CD14-positive monocyte (primary cell): ENCODE measurements at regions not wholly inside any gene's neighbourhood (a gene's known extent, or its start where the extent isn't known, plus 50 kb on each side); places are given as distances from the start of the nearest gene placed in this dataset.

Experiments used
- DNase-seq, 3 donors: peaks; one replicate each; pipeline ENCODE4 v3.0.0-alpha.2; 2011 to 2022
- H2AFZ ChIP-seq: 2 replicates; pipeline ENCODE4 v1.6.0; 2012; ENCODE audit warnings: mild to moderate bottlenecking, low read depth, low read length, inconsistent platforms; ENCODE audit not compliant: insufficient read depth, poor library complexity, severe bottlenecking
- H3K27ac ChIP-seq, 2 donors: 1 replicate in 1 of 2; 2 replicates in 1 of 2; pipeline ENCODE4 v1.5.1; 2012 to 2013; ENCODE audit warnings: low read length in 2 of 2, control low read depth in 1 of 2, inconsistent platforms in 1 of 2, low read depth in 1 of 2, mild to moderate bottlenecking in 1 of 2
- H3K27me3 ChIP-seq, 2 donors: one replicate each; pipeline versions ENCODE4 v1.6.0 to v1.6.1; 2011 to 2013; ENCODE audit warnings: low read length in 2 of 2; ENCODE audit not compliant: control insufficient read depth in 2 of 2, insufficient read depth in 2 of 2
- H3K36me3 ChIP-seq, 2 donors: replicated peaks in 1 of 2; 1 replicate in 1 of 2; 2 replicates in 1 of 2; pipeline versions ENCODE4 v1.5.1 to v1.6.1; 2012 to 2013; ENCODE audit warnings: low read length in 2 of 2, control low read depth in 1 of 2, inconsistent platforms in 1 of 2, mild to moderate bottlenecking in 1 of 2; ENCODE audit not compliant: insufficient read depth in 2 of 2, control insufficient read depth in 1 of 2
- H3K4me1 ChIP-seq, 2 donors: 1 replicate in 1 of 2; 2 replicates in 1 of 2; pipeline versions ENCODE4 v1.5.1 to v1.6.1; 2012 to 2013; ENCODE audit warnings: low read length in 2 of 2, control low read depth in 1 of 2, inconsistent platforms in 1 of 2, mild to moderate bottlenecking in 1 of 2, moderate library complexity in 1 of 2; ENCODE audit not compliant: insufficient read depth in 2 of 2, control insufficient read depth in 1 of 2
- H3K4me2 ChIP-seq: replicated peaks from 2 replicates; pipeline ENCODE3; 2012; ENCODE audit warnings: low read length, moderate library complexity, mild to moderate bottlenecking; ENCODE audit not compliant: poor library complexity, severe bottlenecking; ENCODE audit errors: extremely low read depth
- H3K4me3 ChIP-seq, 3 experiments: fragments of 200-600 bp in 1 of 3; sonication (generic) in 1 of 3; replicated peaks in 1 of 3; 1 replicate in 2 of 3; 2 replicates in 1 of 3; pipeline ENCODE4 v1.5.1; 2011 to 2013; ENCODE audit warnings: low read length in 3 of 3, mild to moderate bottlenecking in 3 of 3, control low read depth in 2 of 3, low read depth in 2 of 3, inconsistent platforms in 1 of 3, moderate library complexity in 1 of 3
- H3K79me2 ChIP-seq: 2 replicates; pipeline ENCODE4 v1.6.0; 2012; ENCODE audit warnings: mild to moderate bottlenecking, control low read depth, inconsistent platforms, low read length, moderate library complexity; ENCODE audit not compliant: insufficient read depth
- H3K9ac ChIP-seq: 2 replicates; pipeline ENCODE4 v1.6.0; 2017; ENCODE audit warnings: low read length, mild to moderate bottlenecking; ENCODE audit not compliant: insufficient read depth, poor library complexity, severe bottlenecking
- H3K9me3 ChIP-seq, 2 donors: replicated peaks in 1 of 2; 1 replicate in 1 of 2; 2 replicates in 1 of 2; pipeline versions ENCODE4 v1.5.1 to v1.6.1; 2012 to 2013; ENCODE audit warnings: low read length in 2 of 2, control low read depth in 1 of 2; ENCODE audit not compliant: control insufficient read depth in 1 of 2, insufficient read depth in 1 of 2
- H4K20me1 ChIP-seq: 2 replicates; pipeline ENCODE4 v1.6.0; 2012; ENCODE audit warnings: mild to moderate bottlenecking, low read length, control low read depth, moderate library complexity; ENCODE audit not compliant: insufficient read depth
- H3K27ac Mint-ChIP-seq, 7 donors: one replicate each; pipeline ENCODE4 v1.8.0; 2020; ENCODE audit warnings: mild to moderate bottlenecking in 7 of 7, mixed read lengths in 7 of 7, moderate library complexity in 6 of 7, inconsistent platforms in 2 of 7
- H3K27me3 Mint-ChIP-seq, 3 donors: one replicate each; pipeline ENCODE4 v1.8.0; 2021 to 2022; ENCODE audit warnings: low read depth in 3 of 3, mild to moderate bottlenecking in 3 of 3, mixed read lengths in 3 of 3, moderate library complexity in 3 of 3, inconsistent platforms in 1 of 3
- H3K36me3 Mint-ChIP-seq, 2 donors: one replicate each; pipeline ENCODE4 v1.8.0; 2020; ENCODE audit warnings: mixed read lengths in 2 of 2, inconsistent platforms in 1 of 2, mild to moderate bottlenecking in 1 of 2
- H3K4me1 Mint-ChIP-seq: one replicate; pipeline ENCODE4 v1.8.0; 2020; ENCODE audit warnings: mild to moderate bottlenecking, mixed read lengths
- H3K4me3 Mint-ChIP-seq, 2 donors: one replicate each; pipeline ENCODE4 v1.8.0; 2020; ENCODE audit warnings: mild to moderate bottlenecking in 2 of 2, mixed read lengths in 2 of 2, moderate library complexity in 1 of 2
- H3K9me3 Mint-ChIP-seq, 7 donors: one replicate each; pipeline ENCODE4 v1.8.0; 2020 to 2022; ENCODE audit warnings: mixed read lengths in 7 of 7, mild to moderate bottlenecking in 6 of 7, moderate library complexity in 6 of 7, inconsistent platforms in 2 of 7
- WGBS: methylation state at CpG from one replicate; pipeline ENCODE4 v1.1.5; 2013; ENCODE audit warnings: missing lambda C conversion rate; ENCODE audit not compliant: insufficient coverage; 5-methylcytosine and 5-hydroxymethylcytosine counted together
- intact Hi-C, 2 donors: fragments of 100-400 bp; cut with micrococcal nuclease; formaldehyde crosslinking; loops; one replicate each; pipeline versions ENCODE4 v1.15.0 to v1.15.1; 2023
- TF ChIP-seq, protein P1 (sequence below): fragments of 200-600 bp; IDR thresholded peaks from one replicate; pipeline ENCODE4 v1.8.0; 2022; ENCODE audit warnings: antibody characterized with exemption, mild to moderate bottlenecking

DNA sequence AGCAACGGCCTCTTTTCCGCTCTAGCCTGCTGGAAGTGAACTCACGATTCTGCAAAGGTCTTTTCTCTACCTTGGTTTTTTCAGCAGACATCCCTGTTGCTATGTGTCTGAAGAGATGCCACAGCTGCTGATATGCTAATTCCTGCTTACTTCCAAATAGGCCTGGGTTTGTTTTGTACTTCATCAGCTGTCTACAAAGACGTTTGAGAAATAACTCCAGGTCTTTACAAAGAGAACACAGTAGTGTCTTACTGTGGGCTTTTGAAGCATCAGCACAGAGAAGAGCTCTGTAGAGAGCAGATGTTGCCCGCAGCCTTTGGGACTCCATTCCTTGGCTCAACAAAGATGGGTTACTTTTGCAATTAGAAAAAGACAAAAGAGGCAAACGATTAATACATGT, 1366.5 kb downstream of the AACS start:
- H3K4me1 Mint-ChIP-seq = no peaks in the 10 kb centered on the region
- Histone ChIP-seq H3K9ac (no peak overlapping the region), H3K4me3 (no peak overlapping the region), H3K4me1 (no peaks in the 10 kb centered on the region), H3K4me2 (no peak overlapping the region), H3K36me3 (no peaks in the 10 kb centered on the region), H3K27me3 (no peaks in the 10 kb centered on the region), H3K9me3 (no peaks in the 10 kb centered on the region), H3K27ac (no peak overlapping the region), H2AFZ (no peak overlapping the region), H4K20me1 (no peaks in the 10 kb centered on the region), H3K79me2 (no peaks in the 10 kb centered on the region)
- no peaks in the 10 kb centered on the region for H3K27me3 Mint-ChIP-seq
- no peak overlapping the region for H3K27ac Mint-ChIP-seq
- peaks cover 0 to 5% (median 3%) of the 10 kb centered on the region in 7 donors for H3K9me3 Mint-ChIP-seq
- H3K4me3 Mint-ChIP-seq = no peak overlapping the region
- DNase-seq = no peak
- no peaks in the 10 kb centered on the region for H3K36me3 Mint-ChIP-seq
- TF ChIP-seq, protein P1, sequence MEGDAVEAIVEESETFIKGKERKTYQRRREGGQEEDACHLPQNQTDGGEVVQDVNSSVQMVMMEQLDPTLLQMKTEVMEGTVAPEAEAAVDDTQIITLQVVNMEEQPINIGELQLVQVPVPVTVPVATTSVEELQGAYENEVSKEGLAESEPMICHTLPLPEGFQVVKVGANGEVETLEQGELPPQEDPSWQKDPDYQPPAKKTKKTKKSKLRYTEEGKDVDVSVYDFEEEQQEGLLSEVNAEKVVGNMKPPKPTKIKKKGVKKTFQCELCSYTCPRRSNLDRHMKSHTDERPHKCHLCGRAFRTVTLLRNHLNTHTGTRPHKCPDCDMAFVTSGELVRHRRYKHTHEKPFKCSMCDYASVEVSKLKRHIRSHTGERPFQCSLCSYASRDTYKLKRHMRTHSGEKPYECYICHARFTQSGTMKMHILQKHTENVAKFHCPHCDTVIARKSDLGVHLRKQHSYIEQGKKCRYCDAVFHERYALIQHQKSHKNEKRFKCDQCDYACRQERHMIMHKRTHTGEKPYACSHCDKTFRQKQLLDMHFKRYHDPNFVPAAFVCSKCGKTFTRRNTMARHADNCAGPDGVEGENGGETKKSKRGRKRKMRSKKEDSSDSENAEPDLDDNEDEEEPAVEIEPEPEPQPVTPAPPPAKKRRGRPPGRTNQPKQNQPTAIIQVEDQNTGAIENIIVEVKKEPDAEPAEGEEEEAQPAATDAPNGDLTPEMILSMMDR = no peak
- 65% methylated on average over 5 of the region's 6 CpGs for WGBS
- intact Hi-C loops = no loop called here

DNA sequence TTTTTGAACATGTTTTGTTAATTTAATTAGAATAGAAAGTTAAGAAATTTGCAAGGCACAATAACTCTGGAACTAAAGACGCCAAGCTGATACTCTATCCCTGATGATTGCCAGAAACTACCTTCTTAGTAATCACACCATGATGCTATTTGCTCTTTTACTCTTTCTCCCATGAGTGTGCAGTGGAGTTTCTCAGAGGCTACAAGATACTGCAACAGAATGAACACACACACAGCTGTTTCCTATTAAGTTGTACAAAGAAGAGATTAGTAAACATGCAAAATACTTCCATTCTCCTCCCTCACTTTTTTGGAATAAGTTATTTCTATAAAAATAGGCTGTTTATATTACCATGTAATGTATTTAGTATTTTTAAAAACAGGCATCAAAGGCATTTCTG, 1367.5 kb downstream of the AACS start:
- Histone ChIP-seq H4K20me1 (no peaks in the 10 kb centered on the region), H3K79me2 (no peaks in the 10 kb centered on the region), H3K27me3 (no peaks in the 10 kb centered on the region), H3K4me2 (no peak overlapping the region), H3K9me3 (no peaks in the 10 kb centered on the region), H3K9ac (no peak overlapping the region), H3K36me3 (no peaks in the 10 kb centered on the region), H3K27ac (no peak overlapping the region), H3K4me3 (no peak overlapping the region), H2AFZ (no peak overlapping the region), H3K4me1 (no peaks in the 10 kb centered on the region)
- DNase-seq = no peak
- H3K27ac Mint-ChIP-seq = no peak overlapping the region
- no peak overlapping the region for H3K4me3 Mint-ChIP-seq
- WGBS = no CpG with 5 or more reads among the region's 1 CpG
- H3K4me1 Mint-ChIP-seq = no peaks in the 10 kb centered on the region
- intact Hi-C loops = no loop called here
- no peaks in the 10 kb centered on the region for H3K36me3 Mint-ChIP-seq
- H3K9me3 Mint-ChIP-seq = peaks cover 0 to 5% (median 3%) of the 10 kb centered on the region in 7 donors
- TF ChIP-seq, protein P1 = no peak
- no peaks in the 10 kb centered on the region for H3K27me3 Mint-ChIP-seq
